GM18498 (cell line): ENCODE measurements at regions not wholly inside any gene's neighbourhood (a gene's known extent, or its start where the extent isn't known, plus 50 kb on each side); places are given as distances from the start of the nearest gene placed in this dataset.

Source experiments
- ATAC-seq: cut with Tn5 transposase; IDR thresholded peaks from one replicate; pipeline ENCODE4 v1.9.1; 2021; ENCODE audit warnings: mild to moderate bottlenecking, moderate library complexity; ENCODE audit not compliant: unreplicated experiment

DNA sequence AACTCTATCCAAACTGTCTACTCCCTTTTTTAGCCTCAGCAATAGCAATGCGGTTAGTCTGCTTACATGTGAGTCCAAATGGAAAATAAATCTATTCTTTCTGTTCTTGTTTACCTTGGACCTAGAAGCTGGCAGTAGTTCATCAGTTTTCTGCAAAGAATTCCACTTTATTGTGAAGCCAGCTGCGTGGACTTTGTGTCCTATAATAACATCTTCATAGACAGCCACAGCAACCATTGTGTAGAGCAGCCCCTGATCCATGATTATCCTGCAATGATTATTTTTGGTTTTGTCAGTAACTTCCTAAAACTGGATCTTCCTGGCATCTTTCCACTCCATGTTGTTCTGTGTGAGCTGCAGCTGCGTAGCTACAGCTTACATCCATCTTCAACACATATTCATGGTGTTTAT, 408.7 kb downstream of the NUF2 start:
- no peak for ATAC-seq

DNA sequence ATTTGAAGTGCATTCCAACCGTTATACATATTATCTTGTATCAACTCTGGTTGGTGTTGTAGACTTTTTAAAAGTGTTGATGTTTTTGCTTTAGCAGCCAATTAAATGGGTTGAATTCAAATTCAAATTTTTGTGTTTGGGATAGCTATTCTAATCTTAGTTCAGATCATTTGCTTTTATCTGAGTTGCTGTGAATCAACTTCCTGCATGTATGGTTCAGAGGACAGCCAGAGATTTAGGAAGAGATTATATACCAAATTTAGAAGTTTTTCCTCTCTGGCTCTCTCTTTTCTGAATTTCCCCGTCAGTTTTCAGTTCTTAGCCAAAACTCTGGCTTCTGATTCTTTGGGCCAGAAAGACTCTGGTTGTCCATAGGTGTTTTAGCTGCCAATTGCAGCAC, 415.5 kb downstream of the NUF2 start:
- no peak for ATAC-seq

DNA sequence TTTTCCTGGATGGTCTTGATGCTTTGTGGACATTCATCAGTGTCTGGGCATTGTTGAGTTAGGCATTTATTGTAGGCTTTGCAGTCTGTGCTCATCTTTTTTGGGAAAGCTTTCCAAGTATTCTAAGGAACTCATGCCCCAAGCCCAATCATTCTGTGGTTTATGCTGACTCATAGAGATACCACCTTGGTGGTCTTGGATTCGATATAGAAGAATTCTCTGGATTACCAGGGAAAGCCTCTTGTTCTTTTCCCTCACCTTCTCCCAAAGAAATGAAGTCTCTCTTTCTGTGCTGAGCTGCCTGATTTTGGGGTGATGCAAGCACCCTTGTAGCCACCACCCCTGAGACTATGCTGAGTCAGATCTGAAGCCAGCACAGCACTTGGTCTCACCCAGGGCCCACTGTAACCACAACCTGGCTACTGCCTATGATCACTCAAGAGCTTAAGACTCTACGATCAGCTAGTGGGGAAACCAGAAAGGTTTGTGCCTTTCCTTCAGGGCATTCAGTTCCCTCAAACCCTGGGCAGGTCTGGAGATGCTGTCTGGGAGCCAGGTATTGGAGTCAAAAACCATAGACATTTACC, 422.6 kb downstream of the NUF2 start:
- ATAC-seq = no peak

DNA sequence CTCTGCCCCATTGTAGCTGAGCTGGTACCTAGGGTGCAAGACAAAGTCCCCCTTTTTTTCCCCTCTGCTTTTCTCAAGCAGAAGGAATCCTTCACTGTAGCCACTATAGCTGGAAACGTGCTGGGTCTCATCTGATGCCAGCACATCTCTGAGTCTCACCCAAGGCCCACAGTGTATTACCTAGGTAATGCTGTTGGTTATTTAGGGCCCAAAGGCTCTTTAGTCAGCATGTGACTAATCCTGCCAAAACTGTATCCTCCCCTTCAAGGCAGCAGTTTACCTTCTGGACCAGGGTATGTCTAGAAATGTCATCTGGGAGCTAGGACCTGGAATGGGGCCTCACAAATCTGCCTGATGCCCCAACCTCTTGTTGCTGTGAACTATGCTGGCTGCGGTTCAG, 423.4 kb downstream of the NUF2 start:
- ATAC-seq = no peak

DNA sequence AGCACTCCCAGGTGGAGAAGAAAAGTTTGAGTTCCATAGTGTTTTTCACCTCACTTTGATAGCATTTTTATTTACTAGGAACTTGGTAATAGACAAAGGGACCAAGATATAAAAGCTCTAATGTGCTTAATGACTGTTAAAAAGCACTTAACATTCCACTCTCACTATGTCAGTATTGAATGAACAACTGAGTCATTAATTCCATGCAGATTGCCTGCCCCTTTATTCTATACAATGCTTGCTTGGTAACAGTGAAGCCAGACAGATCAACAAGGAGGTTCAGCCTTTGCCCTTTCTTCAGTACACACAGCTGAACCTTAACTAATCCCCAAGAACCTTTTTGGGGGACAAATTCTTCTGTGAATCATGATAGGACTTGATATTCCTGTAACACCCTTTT, 425.5 kb downstream of the NUF2 start:
- no peak for ATAC-seq

DNA sequence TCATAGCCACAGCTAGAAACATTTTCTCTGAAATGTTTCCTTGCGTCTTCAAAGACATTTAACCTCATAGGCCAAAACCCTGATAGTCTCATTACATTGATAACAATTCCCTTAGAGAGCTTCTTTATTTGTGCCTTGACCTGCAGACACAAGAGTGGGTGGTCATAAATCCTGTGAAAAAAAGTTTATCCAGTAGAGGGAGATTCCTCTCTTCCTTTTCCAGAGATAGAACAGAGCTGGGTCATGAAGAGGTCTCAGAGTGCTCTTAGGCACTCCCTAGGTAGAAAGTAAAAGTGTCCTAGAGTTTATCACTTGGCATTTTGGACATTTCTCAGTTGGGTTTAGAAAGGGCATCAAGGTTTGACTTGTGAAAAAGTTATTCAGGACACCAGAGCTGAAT, 426.1 kb downstream of the NUF2 start:
- no peak for ATAC-seq

DNA sequence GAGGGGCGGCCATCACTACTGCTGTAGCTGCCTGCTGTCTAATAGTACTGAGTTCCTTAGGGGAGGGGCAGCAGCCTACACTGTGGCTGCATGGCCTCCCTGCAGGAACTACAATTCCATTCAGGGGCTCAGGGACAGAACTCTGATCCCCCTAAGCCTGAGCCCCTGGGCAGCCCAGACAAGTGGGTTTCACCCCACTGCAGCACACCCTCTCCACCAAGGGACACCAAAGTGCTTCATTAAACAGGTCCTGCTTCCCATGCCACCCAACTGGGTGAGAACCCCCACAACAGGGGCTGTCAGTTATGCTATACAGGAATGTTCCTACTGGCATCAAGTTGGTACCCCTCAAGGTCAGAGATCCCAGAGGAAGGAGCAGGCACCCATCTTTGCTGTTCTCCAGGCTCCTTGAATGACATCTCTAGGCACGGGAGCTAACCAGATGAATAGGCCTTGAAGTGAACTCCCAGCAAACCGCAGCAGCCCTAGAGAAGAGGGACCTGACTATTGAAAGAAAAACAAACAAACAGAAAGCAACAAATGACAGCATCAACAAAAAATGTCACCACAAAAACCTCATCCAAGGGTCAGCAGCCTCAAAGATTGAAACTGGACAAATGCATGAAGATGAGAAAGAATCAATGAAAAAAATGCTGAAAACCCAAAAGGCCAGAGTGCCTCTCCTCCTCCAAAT, 437.4 kb downstream of the NUF2 start:
- no peak for ATAC-seq

DNA sequence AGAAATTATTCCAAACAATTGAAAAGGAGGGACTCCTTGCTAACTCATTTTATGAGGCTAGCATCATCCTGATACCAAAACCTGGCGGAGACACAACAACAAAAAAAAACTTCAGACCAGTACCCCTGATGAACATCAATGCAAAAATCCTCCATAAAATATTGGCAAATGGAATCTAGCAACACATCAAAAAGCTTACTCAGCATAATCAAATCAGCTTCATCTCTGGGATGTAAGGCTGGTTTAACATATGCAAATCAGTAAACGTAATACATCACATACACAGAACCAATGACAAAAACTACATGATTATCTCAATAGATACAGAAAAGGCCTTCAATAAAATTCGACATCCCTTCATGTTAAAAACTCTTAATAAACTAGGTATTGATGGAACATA, 440.1 kb downstream of the NUF2 start:
- no peak for ATAC-seq

DNA sequence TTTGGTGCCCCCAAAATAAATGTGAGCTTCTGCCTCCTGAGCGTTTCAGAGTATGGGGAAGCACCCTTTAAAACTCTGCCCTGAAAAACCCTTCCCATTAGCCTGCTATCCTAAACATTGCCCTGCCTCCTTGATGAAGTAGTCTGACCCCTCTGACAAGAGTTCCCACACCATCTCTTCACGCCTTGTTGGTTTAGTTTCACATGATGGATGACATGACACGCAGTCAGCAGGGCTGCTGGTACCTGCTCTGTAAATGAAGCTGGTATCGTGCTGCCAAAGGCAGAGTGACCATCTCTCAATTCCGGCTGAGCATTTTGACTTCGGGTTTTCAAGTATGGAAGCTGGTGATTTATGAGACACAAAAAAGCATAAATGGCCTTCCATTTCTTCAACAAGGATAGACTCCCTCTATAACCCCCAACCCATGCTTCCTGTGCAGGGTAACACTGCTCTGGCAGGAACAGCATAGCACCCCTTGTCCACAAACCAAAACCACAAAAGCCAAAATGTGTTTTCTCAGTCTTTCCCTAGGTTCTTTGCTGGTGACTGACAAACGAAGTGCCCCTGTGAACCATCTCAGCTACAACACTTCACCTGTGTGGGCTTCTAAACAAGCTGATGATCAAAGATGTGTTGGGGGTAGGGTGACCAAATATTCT, 444.6 kb downstream of the NUF2 start:
- ATAC-seq = no peak

DNA sequence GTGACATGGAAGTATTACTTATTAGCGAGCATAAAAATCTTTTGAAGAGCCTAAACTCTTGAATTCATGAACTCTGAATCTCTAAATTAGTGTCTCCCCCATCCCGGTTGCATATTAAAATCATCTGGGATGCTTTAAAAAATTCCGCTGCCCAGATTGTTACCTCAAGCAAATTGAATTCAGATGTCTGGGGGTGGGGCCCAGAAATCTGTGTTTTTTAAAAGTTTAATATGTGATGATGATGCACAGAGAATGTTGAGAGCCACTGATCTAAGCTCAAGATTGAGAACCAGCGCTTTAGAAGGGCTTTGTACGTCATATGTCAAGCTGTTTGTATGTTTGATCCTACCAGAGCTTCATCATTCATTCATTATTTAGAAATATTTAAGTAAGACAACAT, 446.8 kb downstream of the NUF2 start:
- ATAC-seq = no peak

DNA sequence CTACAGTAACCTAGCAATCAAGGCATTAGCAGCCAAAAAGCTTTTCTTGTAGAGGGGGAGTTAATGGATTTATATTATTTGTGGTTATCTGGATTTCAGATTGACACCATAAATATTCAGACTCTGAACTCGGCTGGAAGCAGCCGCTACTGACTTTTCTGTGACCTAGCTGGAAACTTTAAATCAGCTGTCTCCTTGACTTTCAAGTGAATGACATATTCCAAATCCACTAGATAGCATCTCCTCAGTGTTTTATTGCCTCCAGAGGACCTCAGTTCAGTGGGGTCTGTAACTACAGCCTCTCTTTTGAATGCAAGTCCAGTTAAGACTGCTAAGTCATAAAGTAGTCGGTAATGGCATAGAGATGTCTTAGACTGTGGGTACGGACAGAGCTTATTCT, 448.5 kb downstream of the NUF2 start:
- no peak for ATAC-seq

DNA sequence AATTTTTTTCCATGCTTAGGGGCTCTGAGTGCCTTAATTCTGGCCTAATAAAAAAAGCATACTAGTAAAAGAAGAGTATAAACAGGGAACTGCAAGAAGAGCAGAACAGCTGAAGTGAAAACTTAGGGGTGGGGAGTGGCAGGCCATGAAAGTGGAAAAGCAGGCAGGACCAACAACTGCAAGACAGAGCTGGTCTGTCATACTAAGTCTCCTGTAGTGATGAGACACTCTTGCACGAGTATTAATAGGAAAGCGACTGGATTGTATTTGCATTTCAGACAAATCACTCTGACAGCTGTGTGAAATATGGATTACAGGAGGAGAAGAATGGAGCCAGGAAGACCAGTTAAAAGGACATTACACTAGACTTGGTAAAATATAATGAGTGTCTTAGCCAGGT, 449.9 kb downstream of the NUF2 start:
- ATAC-seq = no peak

DNA sequence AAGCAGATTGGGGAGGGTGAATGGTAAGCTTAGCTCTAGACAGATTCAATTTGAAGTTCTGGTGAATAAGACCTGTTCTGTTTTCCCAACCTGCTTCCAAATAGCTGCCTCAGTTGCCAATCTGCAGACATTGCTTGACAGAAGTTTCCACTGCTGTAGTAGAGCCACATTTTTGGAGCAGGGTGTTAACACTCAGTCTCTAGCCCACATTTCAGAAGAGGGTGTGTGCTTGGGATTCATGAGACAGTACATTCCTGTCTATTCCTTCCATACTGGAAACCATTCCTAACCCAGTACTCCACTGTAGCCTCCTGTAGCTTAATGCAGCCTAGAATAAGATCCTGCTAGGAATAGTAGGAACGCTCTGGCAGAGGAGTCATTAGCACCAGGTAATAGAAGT, 450.5 kb downstream of the NUF2 start:
- no peak for ATAC-seq

DNA sequence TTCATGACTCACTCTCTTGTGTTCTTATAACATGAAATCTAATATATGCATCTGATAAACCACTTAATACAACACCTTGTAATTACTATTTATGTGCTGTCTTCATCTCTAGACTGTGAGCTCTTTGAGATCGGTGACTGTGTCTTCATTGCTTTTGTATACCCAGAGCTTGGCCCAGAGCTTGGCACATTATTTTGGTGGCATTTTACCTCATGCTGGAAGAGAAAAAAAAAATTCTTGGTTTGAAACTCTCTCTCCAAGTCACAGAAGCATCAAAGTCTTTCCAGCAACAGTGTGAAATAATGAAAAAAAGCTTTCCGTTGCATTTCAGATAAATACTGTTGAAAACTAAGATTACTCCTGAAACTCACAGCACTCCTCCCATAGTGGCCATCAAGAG, 451.6 kb downstream of the NUF2 start:
- no peak for ATAC-seq

DNA sequence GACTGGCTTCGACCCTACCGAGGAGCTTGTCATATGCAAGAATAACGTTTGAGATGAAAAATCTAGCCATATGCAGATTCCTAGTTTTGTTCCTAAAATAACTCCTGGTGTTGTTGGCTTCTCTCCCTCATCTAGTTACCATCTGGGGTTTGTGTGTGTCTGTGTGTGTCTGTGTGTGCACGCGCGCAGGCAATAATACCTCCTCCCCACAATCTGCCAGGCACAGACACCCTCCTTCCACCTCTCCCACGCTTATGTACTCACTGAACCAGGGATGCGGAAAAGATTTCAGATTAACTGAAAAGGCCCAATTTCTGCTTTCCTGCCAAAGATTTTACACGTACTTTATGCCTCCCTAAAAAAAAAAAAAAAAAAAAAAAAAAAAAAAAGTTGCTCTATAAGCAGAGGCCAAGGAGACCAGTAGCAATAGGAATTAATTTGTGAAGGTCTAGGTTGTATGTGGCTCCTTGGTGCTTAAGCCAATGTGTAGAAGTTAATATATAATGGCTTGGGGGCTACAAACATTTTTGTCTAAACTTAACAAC, 452.7 kb downstream of the NUF2 start:
- ATAC-seq = no peak

DNA sequence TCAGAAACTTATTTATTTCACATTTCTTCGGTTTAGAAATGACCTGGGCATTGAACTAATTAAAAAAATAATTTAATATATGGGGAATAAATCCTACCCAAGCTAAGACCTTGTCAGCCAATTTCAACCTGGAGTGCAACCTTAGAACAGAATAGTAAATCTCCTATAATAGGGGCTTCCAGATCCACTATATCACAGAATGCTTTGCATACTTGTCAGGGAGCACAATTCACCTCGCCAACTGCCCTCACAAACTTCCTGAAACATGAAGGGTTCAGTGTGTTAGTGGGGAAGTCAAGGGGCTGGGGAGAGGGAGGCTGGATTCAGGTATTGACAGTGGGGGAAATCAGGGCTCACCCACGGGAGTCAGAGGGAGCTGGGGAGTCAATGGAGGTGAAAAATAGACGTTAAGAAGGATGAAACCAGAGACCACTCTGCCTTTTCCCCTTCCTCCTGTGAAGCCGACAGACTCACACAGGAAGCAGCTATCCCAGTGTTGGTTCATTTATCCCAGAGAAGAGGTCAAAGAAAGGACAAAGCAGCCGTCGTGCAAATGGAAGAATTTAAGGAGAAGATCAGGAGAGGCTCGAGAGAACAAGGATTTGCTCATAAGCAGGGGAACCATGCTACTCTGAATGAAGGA, 453.3 kb downstream of the NUF2 start:
- ATAC-seq = no peak

DNA sequence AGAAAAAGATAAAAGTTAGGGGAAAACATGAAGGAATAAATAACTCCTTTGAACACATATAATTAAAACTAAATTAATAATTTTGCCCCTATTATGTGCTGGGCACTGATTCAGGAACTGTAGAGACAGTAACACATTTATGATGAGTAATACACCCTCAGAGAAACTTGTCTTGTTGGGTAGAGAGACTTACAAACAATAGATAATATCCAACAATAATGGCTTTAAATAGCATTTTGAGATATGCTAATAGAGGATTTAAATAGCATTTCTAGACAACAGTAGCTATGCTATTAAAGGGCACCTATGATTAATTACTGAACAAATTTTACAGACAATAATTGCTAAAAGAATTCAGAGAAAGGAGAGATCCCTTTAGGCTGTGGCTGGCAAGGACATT, 455.5 kb downstream of the NUF2 start:
- ATAC-seq = no peak

DNA sequence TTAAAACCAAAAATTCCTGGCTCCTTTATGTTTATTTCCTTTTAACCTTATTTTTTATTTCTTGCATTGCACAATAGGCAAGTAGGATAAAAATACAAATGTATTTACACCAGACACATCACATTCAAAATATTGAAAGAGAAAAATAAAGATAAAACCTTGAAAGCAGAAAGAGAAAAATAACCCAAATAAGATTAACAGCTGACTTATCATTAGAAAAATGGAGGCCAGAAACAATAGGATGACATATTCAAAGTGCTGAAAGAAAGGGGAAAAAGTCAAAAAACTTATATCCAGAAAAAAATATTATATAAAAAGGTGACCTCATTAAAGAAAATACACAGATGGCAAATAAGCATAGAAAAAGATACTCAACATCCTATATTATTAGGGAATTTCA, 459.4 kb downstream of the NUF2 start:
- no peak for ATAC-seq

DNA sequence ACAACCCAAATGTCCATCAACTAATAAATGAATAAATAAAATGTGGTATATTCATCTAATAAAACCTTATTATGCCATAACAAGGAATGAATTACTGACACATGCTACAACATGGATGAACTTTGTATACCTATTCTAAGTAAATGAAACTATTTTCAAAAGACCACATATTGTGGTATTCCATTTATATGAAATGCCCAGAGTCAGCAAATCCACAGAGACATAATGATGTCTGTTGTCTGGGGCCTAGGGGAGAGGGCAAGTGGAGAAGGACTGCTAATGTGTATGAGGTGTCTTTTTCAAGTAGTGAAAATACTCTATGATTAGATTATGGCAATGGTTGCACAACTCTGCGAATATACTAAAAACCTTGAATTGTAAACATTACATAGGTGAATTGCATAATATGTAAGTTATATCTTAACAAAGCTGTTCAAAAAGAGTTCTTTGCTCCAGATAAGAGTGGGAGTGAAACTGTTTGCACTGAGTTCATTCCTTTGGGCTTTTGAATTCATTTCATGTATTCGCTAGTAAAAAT, 464.2 kb downstream of the NUF2 start:
- no peak for ATAC-seq

DNA sequence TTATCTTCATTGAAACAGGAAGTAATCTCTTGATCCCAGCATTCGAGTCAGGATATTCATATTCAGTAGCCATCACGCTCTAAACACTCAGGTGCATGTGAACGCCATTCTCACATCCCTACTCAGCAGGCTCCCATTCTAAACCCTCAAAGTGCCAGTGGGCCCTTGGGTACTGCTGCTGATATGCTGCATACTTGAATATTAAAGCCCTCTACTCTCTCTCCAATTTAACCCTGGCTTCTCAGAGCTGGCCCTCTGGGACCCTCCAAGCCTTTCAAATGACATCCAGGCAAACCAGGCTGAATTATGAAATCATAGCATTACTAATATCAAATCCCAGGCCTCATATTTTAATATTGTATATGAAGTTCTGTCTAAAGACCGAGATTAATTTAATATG, 468.2 kb downstream of the NUF2 start:
- no peak for ATAC-seq

DNA sequence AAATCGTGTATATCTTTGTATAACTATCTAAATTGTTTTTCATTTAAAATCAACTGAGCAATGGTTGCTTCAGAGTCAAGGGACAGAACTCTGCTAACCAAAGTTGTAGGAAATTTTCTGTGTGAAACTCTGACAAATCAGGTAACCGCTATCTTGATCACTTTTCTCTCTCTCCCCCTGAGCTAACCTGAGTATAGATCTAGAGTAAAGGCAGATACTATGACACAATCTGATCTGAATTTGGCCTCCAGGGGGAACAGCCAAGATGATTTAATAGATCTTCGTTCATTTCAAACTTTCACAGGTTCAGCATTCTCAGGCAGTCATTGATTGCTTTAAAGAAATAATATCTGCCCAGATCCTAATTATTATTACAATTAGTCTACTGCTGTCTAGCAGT, 472.8 kb downstream of the NUF2 start:
- no peak for ATAC-seq

DNA sequence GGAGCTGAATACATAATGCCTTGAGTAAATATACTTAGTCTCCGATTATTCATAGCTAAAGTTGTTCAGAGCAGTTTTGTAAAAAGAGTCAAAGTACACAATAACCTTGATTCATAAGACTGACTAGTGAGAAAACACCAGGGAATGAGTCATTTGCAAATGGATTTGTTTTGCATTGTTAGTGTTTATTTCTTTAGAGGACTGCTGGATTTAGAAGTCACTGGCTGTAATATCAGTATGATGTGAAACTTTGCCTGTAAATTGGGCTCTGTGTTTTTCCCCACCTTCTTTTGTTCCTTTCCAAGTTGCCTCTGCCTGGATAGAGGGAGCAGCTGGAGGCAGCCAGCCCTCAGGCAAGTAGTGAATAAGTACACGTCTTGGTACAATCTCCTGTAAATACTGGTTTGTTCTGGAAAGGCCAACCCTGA, 474.7 kb downstream of the NUF2 start:
- no peak for ATAC-seq
